Nephron progenitor cell (in vitro differentiated cells): ENCODE measurements at regions not wholly inside any gene's neighbourhood (a gene's known extent, or its start where the extent isn't known, plus 50 kb on each side); places are given as distances from the start of the nearest gene placed in this dataset.
"Not testable (repeated sequence)": the region's sequence is repeated elsewhere in the genome, so short reads cannot be mapped to it uniquely, and the experiment has no call there.

Source experiments
- DNase-seq: peaks from one replicate; pipeline ENCODE4 v3.0.0; 2021
- H3K27ac Mint-ChIP-seq: 2 replicates; pipeline ENCODE4 v1.8.0; 2021; ENCODE audit warnings: mild to moderate bottlenecking, moderate library complexity, mixed read lengths
- H3K27me3 Mint-ChIP-seq: 2 replicates; pipeline ENCODE4 v1.8.0; 2021; ENCODE audit warnings: mild to moderate bottlenecking, low read depth, mixed read lengths; ENCODE audit not compliant: poor library complexity
- H3K36me3 Mint-ChIP-seq: 2 replicates; pipeline ENCODE4 v1.8.0; 2021; ENCODE audit warnings: low read depth, mixed read lengths
- H3K4me1 Mint-ChIP-seq: 2 replicates; pipeline ENCODE4 v1.8.0; 2021; ENCODE audit warnings: mixed read lengths
- H3K4me3 Mint-ChIP-seq: 2 replicates; pipeline ENCODE4 v1.8.0; 2021; ENCODE audit warnings: mild to moderate bottlenecking, moderate library complexity, mixed read lengths
- H3K9me3 Mint-ChIP-seq: 2 replicates; pipeline ENCODE4 v1.8.0; 2021; ENCODE audit warnings: mild to moderate bottlenecking, moderate library complexity, mixed read lengths
- TF ChIP-seq, protein P1 (sequence below): fragments of 200-600 bp; sonication (generic); IDR thresholded peaks from 2 replicates; pipeline ENCODE4 v1.5.0; 2021; ENCODE audit warnings: antibody characterized with exemption

DNA sequence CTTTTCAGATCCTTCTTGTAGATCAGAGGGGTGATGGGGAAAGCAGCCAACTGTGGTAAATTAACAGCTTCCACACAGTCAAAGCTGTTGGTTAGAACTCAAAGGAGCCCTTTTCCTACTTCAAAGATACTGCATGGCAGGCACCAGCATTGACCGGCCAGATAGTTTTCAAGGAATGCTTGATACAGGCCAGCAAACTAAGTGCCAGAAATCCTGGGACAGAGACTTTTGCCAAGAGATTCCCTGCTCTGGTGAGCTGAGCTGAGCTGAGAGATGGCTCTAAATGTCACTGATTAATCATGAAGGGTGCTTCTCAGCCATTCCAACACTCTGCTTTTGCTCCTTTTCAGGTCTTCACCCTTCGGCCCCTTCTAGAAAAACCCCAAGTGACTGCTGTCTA is 131.6 kb upstream of the MED14 start:
- Mint-ChIP-seq H3K9me3 (peaks cover 56% of the 10 kb centered on the region), H3K4me1 (peaks cover 4% of the 10 kb centered on the region), H3K36me3 (no peaks in the 10 kb centered on the region), H3K4me3 (no peak overlapping the region), H3K27ac (no peak overlapping the region), H3K27me3 (no peaks in the 10 kb centered on the region)
- no peak for DNase-seq
- TF ChIP-seq, protein P1, sequence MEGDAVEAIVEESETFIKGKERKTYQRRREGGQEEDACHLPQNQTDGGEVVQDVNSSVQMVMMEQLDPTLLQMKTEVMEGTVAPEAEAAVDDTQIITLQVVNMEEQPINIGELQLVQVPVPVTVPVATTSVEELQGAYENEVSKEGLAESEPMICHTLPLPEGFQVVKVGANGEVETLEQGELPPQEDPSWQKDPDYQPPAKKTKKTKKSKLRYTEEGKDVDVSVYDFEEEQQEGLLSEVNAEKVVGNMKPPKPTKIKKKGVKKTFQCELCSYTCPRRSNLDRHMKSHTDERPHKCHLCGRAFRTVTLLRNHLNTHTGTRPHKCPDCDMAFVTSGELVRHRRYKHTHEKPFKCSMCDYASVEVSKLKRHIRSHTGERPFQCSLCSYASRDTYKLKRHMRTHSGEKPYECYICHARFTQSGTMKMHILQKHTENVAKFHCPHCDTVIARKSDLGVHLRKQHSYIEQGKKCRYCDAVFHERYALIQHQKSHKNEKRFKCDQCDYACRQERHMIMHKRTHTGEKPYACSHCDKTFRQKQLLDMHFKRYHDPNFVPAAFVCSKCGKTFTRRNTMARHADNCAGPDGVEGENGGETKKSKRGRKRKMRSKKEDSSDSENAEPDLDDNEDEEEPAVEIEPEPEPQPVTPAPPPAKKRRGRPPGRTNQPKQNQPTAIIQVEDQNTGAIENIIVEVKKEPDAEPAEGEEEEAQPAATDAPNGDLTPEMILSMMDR = no peak

DNA sequence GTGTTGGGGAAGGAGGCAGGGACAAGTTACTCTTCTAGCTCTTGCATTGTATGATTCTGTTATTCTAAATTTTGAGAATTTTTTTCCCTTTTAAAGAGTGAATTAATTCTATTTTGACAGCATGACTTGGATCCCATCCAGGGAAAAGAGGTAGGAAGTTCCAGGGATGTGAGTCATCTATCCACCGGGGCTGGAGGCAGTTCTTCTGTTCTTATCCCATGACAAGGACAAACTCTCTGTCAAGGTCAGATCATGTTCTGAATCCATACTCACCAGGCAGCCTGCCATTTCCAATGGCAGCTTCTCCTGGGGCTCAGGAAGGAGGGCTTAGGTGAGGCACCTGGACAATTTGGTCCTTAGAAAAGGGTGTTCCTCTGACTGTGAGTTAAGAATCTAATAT is 132.0 kb upstream of the MED14 start:
- H3K27me3 Mint-ChIP-seq = no peaks in the 10 kb centered on the region

DNA sequence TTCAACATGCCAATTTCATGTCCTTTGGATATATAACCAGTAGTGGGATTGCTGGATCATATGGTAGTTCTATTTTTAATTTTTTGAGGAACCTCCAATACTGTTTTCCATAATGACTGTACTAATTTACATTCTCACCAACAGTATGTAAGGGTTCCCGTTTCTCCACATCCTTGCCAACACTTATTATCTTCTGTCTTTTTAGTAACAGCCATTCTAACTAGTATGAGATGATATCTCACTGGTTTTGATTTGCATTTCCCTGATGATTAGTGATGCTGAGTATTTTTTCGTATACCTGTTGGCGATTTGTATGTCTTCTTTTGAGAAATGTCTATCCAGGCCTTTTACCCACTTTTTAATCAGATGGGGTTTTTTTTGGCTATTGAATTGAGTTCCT is 133.5 kb upstream of the MED14 start:
- Mint-ChIP-seq H3K9me3 (peaks cover 45% of the 10 kb centered on the region), H3K4me3 (no peak overlapping the region), H3K36me3 (no peaks in the 10 kb centered on the region), H3K27ac (no peak overlapping the region), H3K4me1 (peaks cover 4% of the 10 kb centered on the region), H3K27me3 (no peaks in the 10 kb centered on the region)
- TF ChIP-seq, protein P1 = no peak
- no peak for DNase-seq

More for the DNA sequence above, 132.0 kb upstream of the MED14 start:
- Mint-ChIP-seq H3K27ac (no peak overlapping the region), H3K4me3 (no peak overlapping the region), H3K4me1 (peaks cover 4% of the 10 kb centered on the region), H3K9me3 (peaks cover 56% of the 10 kb centered on the region), H3K36me3 (no peaks in the 10 kb centered on the region)
- TF ChIP-seq, protein P1 = no peak
- DNase-seq = no peak

DNA sequence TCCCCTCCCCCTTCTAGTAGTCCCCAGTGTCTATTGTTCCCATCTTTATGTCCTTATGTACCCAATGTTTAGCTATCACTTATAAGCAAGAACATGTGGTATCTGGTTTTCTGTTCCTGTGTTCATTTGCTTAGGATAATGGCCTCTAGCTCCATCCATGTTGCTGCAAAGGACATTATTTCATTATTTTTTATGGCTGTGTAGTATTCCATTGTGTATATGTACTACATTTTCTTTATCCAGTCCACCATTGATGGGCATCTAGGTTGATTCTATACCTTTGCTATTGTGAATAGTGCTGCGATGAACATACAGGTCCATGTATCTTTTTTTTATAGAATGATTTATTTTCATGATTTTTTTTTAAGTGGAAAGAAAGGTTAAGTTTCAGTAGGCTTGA is 135.6 kb upstream of the MED14 start:
- not testable (repeated sequence) for H3K4me3 Mint-ChIP-seq, H3K36me3 Mint-ChIP-seq

DNA sequence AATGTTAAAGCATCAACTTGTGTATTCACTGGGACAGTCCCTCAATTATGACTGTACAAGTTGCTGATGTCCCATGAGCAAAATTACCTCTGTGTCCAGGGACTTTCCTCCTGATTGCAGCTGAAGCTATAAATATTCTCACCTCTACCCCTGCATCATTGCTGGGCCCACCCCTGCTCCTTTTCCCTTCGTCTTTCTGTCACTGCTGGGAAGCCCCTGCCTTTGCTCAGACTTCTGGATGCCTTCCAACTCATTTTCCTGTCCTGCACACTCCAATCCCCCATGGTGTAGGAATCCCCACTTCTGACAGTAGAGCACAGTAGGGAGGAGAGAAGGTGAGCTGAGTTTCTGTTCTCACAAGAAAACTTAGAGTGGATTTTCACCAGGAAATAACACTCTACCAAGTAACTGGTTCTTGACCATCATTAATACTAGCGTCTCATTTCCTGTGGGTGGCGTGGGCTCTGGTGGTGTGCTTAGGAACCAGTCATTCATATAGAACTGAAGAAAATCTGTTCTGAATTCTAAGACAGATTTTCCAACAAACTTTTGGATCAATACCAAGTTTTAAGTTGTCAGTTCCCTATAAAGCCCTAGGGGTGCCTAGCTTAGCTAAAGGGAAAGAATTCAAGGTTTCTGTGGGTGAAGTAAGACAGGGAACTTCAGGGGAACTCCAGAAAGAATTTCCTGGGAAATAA is 136.2 kb upstream of the MED14 start:
- no peak for DNase-seq
- no peak overlapping the region for H3K27ac Mint-ChIP-seq
- peaks cover 4% of the 10 kb centered on the region for H3K27me3 Mint-ChIP-seq
- no peak overlapping the region for H3K4me3 Mint-ChIP-seq
- H3K4me1 Mint-ChIP-seq = peaks cover 4% of the 10 kb centered on the region
- H3K36me3 Mint-ChIP-seq = no peaks in the 10 kb centered on the region
- H3K9me3 Mint-ChIP-seq = peaks cover 41% of the 10 kb centered on the region
- TF ChIP-seq, protein P1 = no peak

More for the DNA sequence above, 135.6 kb upstream of the MED14 start:
- not testable (repeated sequence) for H3K4me1 Mint-ChIP-seq, DNase-seq, H3K27ac Mint-ChIP-seq, H3K27me3 Mint-ChIP-seq
- peaks cover 39% of the 10 kb centered on the region for H3K9me3 Mint-ChIP-seq

DNA sequence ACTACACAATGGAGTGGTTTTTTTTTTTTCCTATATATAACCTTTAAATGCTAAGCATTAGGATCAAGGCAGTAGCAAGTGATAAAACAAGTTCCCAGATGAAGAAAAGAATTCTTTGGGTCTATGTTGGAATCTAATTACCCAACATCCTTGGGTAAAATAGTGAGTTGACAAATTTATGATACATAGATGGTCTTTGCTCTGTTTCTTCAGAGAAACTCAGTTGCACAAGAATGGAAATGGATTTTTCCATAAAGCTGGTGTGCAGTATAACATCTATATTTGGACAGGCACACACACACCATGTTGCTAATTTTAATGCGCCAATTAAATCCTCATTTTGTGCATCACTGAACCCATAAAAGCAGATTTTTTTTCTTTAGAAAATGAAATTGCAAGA is 137.0 kb upstream of the MED14 start:
- no peak overlapping the region for H3K4me3 Mint-ChIP-seq
- H3K36me3 Mint-ChIP-seq = no peaks in the 10 kb centered on the region
- H3K27ac Mint-ChIP-seq = no peak overlapping the region
- H3K4me1 Mint-ChIP-seq = no peaks in the 10 kb centered on the region
- H3K27me3 Mint-ChIP-seq = peaks cover 4% of the 10 kb centered on the region
- peaks cover 37% of the 10 kb centered on the region for H3K9me3 Mint-ChIP-seq
- no peak for DNase-seq
- TF ChIP-seq, protein P1 = no peak
